VCaP (cell line): ENCODE measurements at regions not wholly inside any gene's neighbourhood (a gene's known extent, or its start where the extent isn't known, plus 50 kb on each side); places are given as distances from the start of the nearest gene placed in this dataset.

ENCODE experiments used
- H3K27ac ChIP-seq: fragments of 450-650 bp; 2 replicates; pipeline ENCODE4 v1.5.1; 2017
- TF ChIP-seq, protein P1 (sequence below): fragments of 450-650 bp; conservative IDR thresholded peaks from 2 replicates; pipeline ENCODE4 v1.5.1; 2017; ENCODE audit warnings: mild to moderate bottlenecking, moderate library complexity

DNA sequence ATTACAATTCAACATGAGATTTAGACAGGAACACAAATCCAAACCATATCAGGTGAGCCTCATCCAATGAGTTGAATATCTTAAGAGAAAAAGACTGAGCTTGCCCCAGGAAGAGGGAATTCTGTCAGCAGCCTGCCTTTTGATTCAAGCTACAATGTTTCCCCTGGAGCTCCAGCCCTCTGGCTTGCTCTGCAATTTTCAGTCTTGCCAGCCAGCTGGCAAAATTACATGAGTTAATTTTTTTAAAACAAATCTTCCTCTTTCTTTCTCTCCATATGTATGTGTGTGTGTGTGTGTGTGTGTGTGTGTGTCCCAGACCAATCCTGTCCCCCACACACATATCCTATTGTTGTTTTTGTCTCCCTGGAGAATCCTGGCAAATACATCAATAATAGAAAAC, 313.2 kb downstream of the CDH10 start:
- TF ChIP-seq, protein P1, sequence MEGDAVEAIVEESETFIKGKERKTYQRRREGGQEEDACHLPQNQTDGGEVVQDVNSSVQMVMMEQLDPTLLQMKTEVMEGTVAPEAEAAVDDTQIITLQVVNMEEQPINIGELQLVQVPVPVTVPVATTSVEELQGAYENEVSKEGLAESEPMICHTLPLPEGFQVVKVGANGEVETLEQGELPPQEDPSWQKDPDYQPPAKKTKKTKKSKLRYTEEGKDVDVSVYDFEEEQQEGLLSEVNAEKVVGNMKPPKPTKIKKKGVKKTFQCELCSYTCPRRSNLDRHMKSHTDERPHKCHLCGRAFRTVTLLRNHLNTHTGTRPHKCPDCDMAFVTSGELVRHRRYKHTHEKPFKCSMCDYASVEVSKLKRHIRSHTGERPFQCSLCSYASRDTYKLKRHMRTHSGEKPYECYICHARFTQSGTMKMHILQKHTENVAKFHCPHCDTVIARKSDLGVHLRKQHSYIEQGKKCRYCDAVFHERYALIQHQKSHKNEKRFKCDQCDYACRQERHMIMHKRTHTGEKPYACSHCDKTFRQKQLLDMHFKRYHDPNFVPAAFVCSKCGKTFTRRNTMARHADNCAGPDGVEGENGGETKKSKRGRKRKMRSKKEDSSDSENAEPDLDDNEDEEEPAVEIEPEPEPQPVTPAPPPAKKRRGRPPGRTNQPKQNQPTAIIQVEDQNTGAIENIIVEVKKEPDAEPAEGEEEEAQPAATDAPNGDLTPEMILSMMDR: no peak
- H3K27ac ChIP-seq: no peak overlapping the region

DNA sequence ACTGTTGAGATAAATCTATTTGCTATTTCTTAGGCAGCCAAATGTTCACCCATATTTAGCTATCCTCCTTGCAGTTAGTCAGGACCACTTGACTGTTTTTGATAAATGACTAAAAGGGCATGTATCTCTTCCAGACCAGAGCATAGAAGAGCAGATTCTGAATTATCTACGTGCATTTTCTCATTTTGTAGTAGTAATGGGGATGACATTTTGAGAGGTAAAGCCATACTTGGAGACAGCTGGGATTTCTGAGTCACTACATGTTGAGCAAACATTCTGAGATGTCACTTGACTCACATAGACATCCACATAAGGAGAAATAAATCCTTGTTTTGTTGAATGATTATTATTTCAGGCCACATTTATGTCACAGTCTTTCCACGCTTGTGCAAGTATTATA, 297.6 kb downstream of the CDH10 start:
- no peak overlapping the region for H3K27ac ChIP-seq
- TF ChIP-seq, protein P1: no peak

DNA sequence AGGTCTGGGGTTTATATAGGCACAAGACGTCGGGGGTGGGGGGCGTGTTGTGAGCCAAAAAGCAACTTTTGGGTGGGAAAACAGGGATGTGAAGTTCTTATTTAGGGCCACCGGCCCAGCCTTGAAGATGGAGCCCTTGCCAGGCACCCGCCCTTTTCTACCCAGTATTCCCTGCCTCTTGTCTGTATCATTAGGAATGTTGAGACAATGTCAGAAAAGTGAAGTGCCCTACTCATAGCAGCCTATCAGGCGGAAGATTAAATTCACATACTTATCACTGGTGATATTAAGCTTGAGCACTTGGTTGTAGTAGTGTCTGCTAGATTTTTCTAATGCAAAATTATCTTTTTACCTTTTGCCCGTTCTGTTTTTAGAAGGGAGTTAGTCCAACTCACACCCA, 293.5 kb downstream of the CDH10 start:
- TF ChIP-seq, protein P1: no peak
- no peak overlapping the region for H3K27ac ChIP-seq

DNA sequence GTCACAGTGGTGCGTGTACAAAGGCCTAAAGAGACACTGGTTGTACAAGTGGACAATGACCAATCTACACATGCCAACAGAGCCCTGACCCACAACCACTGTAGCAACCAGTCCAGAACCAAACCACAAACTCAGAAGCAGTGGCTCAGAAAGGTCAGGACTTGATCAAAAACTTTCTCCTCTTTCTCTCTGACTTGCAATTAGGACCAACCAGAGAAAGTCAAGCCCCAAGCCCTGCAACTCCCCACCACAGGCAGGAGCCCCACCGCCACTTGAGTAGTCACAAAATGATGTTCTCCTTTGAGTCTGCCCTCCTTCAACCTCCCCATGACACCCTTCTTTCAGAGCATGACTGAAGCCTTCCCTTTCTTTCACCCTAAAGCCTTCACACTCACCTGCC, 291.8 kb downstream of the CDH10 start:
- TF ChIP-seq, protein P1: no peak
- H3K27ac ChIP-seq: no peak overlapping the region

DNA sequence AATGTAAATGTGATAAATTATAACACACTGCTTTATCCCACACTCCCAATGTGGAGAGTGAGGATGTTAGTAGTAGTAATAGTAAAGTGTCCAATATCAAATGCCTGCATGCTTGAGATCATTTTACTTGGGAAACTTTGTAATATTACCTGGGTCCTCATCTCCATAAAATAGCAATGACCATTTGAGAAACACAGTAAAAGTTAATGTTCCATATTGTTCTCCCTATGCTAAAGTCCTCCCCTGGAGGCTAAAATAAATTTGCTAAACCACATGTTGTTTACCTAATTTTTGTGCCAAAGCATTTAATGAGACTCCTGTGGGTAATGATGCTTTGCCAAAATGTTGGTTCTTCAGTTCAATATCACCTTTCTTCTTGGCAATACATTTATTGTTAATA, 291.2 kb downstream of the CDH10 start:
- H3K27ac ChIP-seq: no peak overlapping the region
- TF ChIP-seq, protein P1: no peak

DNA sequence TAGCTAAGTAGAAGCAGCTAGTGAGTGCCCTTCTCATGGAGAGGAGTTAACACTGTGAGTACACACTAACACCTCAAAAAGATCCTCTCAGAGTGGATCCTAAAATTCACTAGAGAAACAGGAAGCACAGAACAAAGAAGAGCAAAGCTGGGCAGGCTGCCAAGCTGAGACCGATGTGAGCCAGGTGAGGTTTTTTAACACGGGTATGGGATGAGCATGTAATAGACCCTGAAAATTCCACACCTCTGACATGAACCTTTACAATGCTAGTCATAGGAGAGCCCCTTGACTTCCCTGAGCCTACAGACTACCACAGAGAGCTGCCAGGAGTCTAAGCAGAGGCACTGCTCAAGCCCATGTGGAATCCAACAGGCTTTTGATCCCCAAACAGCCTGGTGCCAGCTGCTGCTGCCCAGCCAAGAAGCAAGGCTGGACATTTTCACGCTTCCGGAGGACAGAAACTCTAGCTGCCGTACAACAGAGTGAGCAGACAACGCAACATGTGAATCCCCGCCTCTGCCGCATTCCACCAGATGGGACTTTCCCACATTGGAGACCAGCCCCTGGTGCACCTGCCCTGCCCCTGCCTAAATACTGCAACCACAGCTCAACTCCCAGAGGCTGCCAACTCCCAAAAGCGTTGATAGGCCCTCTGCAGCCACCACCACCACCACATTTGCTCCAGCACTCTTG, 280.8 kb downstream of the CDH10 start:
- TF ChIP-seq, protein P1: no peak
- peak overlapping the region; percentile 8; the same call in 1 of the 2 replicates for H3K27ac ChIP-seq

DNA sequence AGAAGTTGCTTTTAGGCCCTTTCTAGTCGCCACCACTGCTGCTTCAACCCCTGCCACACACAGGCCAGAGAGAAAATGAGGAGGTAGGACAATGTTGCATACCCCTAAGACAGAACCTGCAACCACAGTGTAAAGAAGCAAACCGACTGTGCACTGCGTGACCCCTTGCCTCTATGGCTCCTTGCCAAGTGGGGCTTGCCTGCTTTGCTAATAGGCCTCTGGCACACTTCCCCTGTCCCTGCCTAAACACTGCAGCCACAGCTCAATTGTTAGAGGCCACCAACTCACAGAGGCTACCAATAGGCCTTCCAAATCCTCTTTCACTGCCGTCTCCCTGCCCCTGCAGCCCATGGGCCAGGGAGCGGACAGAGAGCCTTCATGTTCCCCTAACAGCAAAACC, 280.1 kb downstream of the CDH10 start:
- TF ChIP-seq, protein P1: no peak
- H3K27ac ChIP-seq: peak overlapping the region; percentile 8; the same call in 1 of the 2 replicates
